HepG2 (cell line): ENCODE measurements at regions not wholly inside any gene's neighbourhood (a gene's known extent, or its start where the extent isn't known, plus 50 kb on each side); places are given as distances from the start of the nearest gene placed in this dataset.

Experiments used
- ATAC-seq: fragments of 200-7000 bp; cut with Tn5 transposase; 3 replicates; pipeline ENCODE4 v1.9.1; 2020; ENCODE audit warnings: mild to moderate bottlenecking, moderate library complexity
- BruUV-seq: library from RNA; stranded (reverse); fragments of 400-500 nt; replicated peaks from 2 replicates; lab custom pipeline; 2021; lab: Mats Ljungman, UMichigan
- CTCF ChIA-PET: fragments of 300-600 bp; formaldehyde crosslinking; extraction: SDS; loops from one replicate; lab custom pipeline; 2021; ENCODE audit warnings: low total read pairs, inconsistent platforms, low intra/inter-chr PET ratio; lab: Yijun Ruan, JAX
- POLR2A ChIA-PET: fragments of 350-600 bp; sonication (Branson Sonifier 250); formaldehyde crosslinking; loops from one replicate; lab custom pipeline; 2020; ENCODE audit warnings: antibody characterized with exemption, inconsistent platforms; lab: Yijun Ruan, JAX
- DNase-seq: peaks from one replicate; pipeline ENCODE4 v3.0.0-alpha.2; 2015; ENCODE audit warnings: low spot score
- FAIRE-seq: peaks from 3 replicates; lab custom pipeline; 2011; peaks lifted over from hg19 to GRCh38; lab: Jason Lieb, UNC
- H2AFZ ChIP-seq: one replicate; pipeline ENCODE4 v1.6.1; 2011; ENCODE audit warnings: low read length, inconsistent platforms
- H3K27ac ChIP-seq: fragments of 300-600 bp; 3 replicates; pipeline ENCODE4 v1.8.0; 2011; ENCODE audit warnings: mixed run types, mild to moderate bottlenecking, mixed read lengths, low read length, inconsistent platforms; ENCODE audit not compliant: insufficient read depth; ENCODE audit errors: extremely low read length
- H3K27me3 ChIP-seq, 2 experiments: fragments of 200-600 bp in 1 of 2; 2 replicates in 1 of 2; 3 replicates in 1 of 2; pipeline versions ENCODE4 v1.6.0 to v1.8.0; 2011; ENCODE audit warnings: low read length in 2 of 2, mild to moderate bottlenecking in 2 of 2, moderate library complexity in 2 of 2, inconsistent platforms in 1 of 2; ENCODE audit not compliant: insufficient read depth in 2 of 2, control insufficient read depth in 1 of 2
- H3K36me3 ChIP-seq, 2 experiments: fragments of 200-600 bp in 1 of 2; replicated peaks in 1 of 2; 2 replicates in 1 of 2; 3 replicates in 1 of 2; pipeline versions ENCODE4 v1.5.1 to v1.8.0; 2011; ENCODE audit warnings: low read length in 2 of 2, inconsistent platforms in 1 of 2; ENCODE audit not compliant: insufficient read depth in 2 of 2, control insufficient read depth in 1 of 2
- H3K4me1 ChIP-seq: 2 replicates; pipeline ENCODE4 v1.5.1; 2012; ENCODE audit warnings: low read length, inconsistent platforms; ENCODE audit not compliant: insufficient read depth
- H3K4me2 ChIP-seq: 2 replicates; pipeline ENCODE4 v1.6.0; 2011; ENCODE audit warnings: low read depth, low read length, inconsistent platforms
- H3K4me3 ChIP-seq, 3 experiments: fragments of 200-600 bp in 1 of 3; sonication (generic), shearing (Covaris generic) in 1 of 3; replicated peaks in 1 of 3; 2 replicates each; pipeline ENCODE4 v1.5.1; 2011 to 2016; ENCODE audit warnings: low read length in 3 of 3, inconsistent platforms in 2 of 3, low read depth in 2 of 3, mild to moderate bottlenecking in 2 of 3, control low read depth in 1 of 3, mixed read lengths in 1 of 3; ENCODE audit not compliant: insufficient read depth in 1 of 3
- H3K79me2 ChIP-seq: one replicate; pipeline ENCODE4 v1.6.1; 2011; ENCODE audit warnings: low read length, inconsistent platforms; ENCODE audit not compliant: insufficient read depth
- H3K9ac ChIP-seq: 2 replicates; pipeline ENCODE4 v1.6.0; 2011; ENCODE audit warnings: mild to moderate bottlenecking, low read depth, low read length, inconsistent platforms; ENCODE audit not compliant: insufficient read depth
- H3K9me3 ChIP-seq: 2 replicates; pipeline ENCODE4 v1.5.1; 2012; ENCODE audit warnings: mild to moderate bottlenecking, low read length
- H4K20me1 ChIP-seq: 2 replicates; pipeline ENCODE4 v1.6.0; 2011; ENCODE audit warnings: inconsistent platforms, mild to moderate bottlenecking, low read length, moderate library complexity; ENCODE audit not compliant: insufficient read depth
- CREM ChIP-seq, 2 experiments: sonication (generic) in 1 of 2; formaldehyde crosslinking in 1 of 2; IDR thresholded peaks; 2 replicates each; pipeline versions ENCODE4 v1.4.0 to v1.6.1; 2016 to 2020; ENCODE audit warnings: antibody characterized with exemption in 1 of 2, mild to moderate bottlenecking in 1 of 2, missing genetic modification reagents in 1 of 2
- SIN3B ChIP-seq: fragments of 150-350 bp; IDR thresholded peaks from 2 replicates; pipeline ENCODE4 v1.6.1; 2014; ENCODE audit warnings: low read length
- SP2 ChIP-seq: sonication (generic); formaldehyde crosslinking; IDR thresholded peaks from 2 replicates; pipeline ENCODE4 v1.5.1; 2020; ENCODE audit warnings: mild to moderate bottlenecking, missing genetic modification reagents
- ZBTB44 ChIP-seq: sonication (generic); formaldehyde crosslinking; IDR thresholded peaks from 2 replicates; pipeline ENCODE4 v1.4.0; 2020; ENCODE audit warnings: missing genetic modification reagents
- ZFP36 ChIP-seq: fragments of 150-350 bp; IDR thresholded peaks from 2 replicates; pipeline ENCODE4 v1.6.1; 2018; ENCODE audit warnings: borderline replicate concordance, low read length, low read depth; ENCODE audit not compliant: partially characterized antibody
- ZNF256 ChIP-seq: sonication (generic); formaldehyde crosslinking; conservative IDR thresholded peaks from 2 replicates; pipeline ENCODE4 v1.4.0; 2020; ENCODE audit warnings: missing genetic modification reagents
- ZNF749 ChIP-seq: sonication (generic); formaldehyde crosslinking; IDR thresholded peaks from 2 replicates; pipeline ENCODE4 v1.8.0; 2022; ENCODE audit warnings: mild to moderate bottlenecking, missing genetic modification reagents, moderate library complexity, borderline replicate concordance
- WGBS: methylation state at CpG from one replicate; pipeline ENCODE4 v1.1.6; 2017; ENCODE audit warnings: low lambda C conversion rate; 5-methylcytosine and 5-hydroxymethylcytosine counted together
- in situ Hi-C: cut with HindIII; loops from 2 replicates; pipeline ENCODE4 v1.10.0; 2017; ENCODE audit warnings: low pct_unique_long_range_greater_than_20kb; ENCODE audit not compliant: extremely low pct_ligation_motif_present
- intact Hi-C: fragments of 100-400 bp; cut with micrococcal nuclease; formaldehyde crosslinking; loops from one replicate; pipeline ENCODE4 v1.10.0; 2022; ENCODE audit not compliant: unreplicated experiment
- TF ChIP-seq, protein P1 (sequence below): sonication (generic); formaldehyde crosslinking; IDR thresholded peaks from 2 replicates; pipeline ENCODE4 v1.8.1; 2023; ENCODE audit warnings: missing genetic modification reagents, inconsistent platforms, borderline replicate concordance

DNA sequence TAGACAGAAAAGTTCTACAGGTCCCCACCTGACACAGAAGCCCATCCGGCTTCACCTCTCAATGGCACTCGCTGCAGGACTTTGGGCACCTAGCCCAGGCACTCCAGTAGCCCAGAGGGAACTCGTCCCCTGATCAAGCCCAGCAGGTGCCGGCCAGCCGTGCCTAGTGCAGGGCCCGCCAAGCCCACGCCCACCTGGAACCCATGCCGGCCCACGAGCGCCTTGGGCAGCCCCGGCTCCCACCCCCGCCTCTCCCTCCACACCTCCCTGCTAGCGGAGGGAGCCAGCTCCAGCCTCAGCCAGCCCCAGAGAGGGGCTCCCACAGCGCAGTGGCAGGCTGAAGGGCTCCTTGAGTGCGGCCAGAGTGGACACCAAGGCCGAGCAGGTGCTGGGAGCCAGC lies 268.8 kb downstream of the SLITRK1 start:
- intact Hi-C loops = no loop called here
- CTCF ChIA-PET = no interaction called here
- BruUV-seq = no TSS peak
- Histone ChIP-seq H3K4me1 (no peaks in the 10 kb centered on the region), H3K9me3 (peaks cover 29% of the 10 kb centered on the region; the same call in 1 of the 2 replicates), H3K27me3 (no peaks in the 10 kb centered on the region), H3K79me2 (no peaks in the 10 kb centered on the region), H2AFZ (no peak overlapping the region), H3K4me3 (no peak overlapping the region), H3K36me3 (no peaks in the 10 kb centered on the region)
- FAIRE-seq (no peak), ATAC-seq (no peak), DNase-seq (no peak)
- WGBS = 45% methylated on average over 1 of the region's 16 CpGs
- POLR2A ChIA-PET = no interaction called here
- TF ChIP-seq ZNF749 (CRISPR knock-in tag) (no peak), ZNF256 (CRISPR knock-in tag) (no peak), SP2 (no peak), CREM (IDR thresholded peaks at IDR 0.05) (no peak), CREM (CRISPR knock-in tag; IDR thresholded peaks at IDR 0.05) (no peak), ZBTB44 (CRISPR knock-in tag) (no peak), SIN3B (no peak), ZFP36 (no peak)
- TF ChIP-seq, protein P1, sequence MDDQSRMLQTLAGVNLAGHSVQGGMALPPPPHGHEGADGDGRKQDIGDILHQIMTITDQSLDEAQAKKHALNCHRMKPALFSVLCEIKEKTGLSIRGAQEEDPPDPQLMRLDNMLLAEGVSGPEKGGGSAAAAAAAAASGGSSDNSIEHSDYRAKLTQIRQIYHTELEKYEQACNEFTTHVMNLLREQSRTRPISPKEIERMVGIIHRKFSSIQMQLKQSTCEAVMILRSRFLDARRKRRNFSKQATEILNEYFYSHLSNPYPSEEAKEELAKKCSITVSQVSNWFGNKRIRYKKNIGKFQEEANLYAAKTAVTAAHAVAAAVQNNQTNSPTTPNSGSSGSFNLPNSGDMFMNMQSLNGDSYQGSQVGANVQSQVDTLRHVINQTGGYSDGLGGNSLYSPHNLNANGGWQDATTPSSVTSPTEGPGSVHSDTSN (CRISPR knock-in tag) = no peak
- TF ChIP-seq, all 625 proteins: peak for 0
- H3K9ac ChIP-seq = no peak overlapping the region
- no peak overlapping the region for H3K4me2 ChIP-seq
- H3K27ac ChIP-seq = no peak overlapping the region
- H4K20me1 ChIP-seq = no peaks in the 10 kb centered on the region
- in situ Hi-C loops = no loop called here
